HL-60/S4 (cell line): ENCODE measurements at regions not wholly inside any gene's neighbourhood (a gene's known extent, or its start where the extent isn't known, plus 50 kb on each side); places are given as distances from the start of the nearest gene placed in this dataset.

Experiments
- in situ Hi-C: fragments of 300-500 bp; cut with MboI; formaldehyde crosslinking; loops from 2 replicates; pipeline ENCODE4 v1.14.3; 2022; ENCODE audit warnings: low sequenced_read_pairs

DNA sequence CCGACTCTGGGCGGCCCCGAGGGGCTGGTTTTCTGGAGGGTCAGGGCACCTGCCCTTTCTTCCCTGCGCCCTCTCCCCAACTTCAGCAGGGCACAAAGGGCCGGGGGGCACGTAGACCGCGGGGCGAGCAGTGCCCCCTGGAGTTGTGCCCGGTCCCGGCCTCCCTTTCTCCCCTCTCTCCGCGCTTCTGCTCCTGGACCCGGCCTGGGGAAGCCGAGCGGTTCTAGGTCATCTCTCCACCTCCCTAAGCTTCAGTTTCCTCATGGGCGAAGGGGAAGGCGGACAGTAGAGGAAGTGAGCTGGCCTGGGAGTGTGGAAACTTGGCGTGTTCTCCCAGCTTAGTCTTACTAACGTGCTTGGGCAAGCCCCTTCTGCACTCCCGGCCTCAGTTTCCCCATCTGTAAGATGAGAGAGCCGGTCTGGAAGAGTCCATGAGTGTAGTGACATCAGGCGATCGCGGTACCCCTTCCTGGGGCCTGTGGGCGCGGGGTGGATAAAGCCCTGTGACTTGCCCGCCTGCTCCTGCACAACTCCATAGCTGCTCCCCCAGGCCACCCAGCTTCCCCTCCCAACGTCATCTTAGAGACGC is 158.6 kb upstream of the PARP11 start:
- in situ Hi-C loops: loop anchor here (10.0 kb wide), 1 partner anchor 147 kb away; no protein-coding TSS in a partner anchor

DNA sequence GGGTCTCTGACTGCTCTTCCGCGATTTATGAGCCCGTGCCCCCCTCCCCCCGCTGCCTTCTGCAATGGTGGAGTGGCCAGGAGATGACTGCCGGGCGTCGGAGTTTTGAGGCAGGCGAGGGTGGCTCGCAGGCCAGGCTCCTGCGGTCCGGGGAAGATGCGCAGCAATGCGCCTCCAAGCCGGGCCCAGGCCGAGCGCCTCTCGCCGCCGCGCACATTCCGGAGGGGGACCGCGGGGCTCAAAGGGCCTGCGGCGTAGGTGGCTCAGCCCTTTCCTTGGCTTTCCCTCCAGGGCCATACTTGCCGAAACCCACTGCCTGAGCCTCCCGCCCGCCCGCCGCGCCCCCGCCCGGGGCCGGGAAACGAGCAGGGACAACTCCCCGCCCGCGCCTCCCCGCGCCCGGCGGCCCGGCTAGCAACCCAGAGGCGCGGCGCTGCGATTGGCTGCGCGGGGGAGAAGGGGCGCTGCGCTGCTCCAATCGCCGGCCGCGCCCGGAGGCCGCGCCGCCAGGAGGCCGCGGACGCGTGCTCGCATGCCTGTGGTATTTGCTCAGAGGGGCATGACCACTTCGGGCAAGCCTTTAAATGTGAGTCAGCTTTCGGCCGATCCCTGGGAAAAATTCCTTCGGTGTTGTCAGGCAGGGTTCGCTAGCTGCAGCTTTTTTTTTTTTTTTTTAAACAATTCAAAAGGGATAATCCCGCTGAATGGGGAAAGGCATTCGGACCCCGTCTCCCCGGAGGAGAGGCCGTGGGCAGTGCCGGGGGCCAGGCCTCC is 157.9 kb upstream of the PARP11 start:
- in situ Hi-C loops: loop anchor here (10.0 kb wide), 1 partner anchor 146 kb away; no protein-coding TSS in a partner anchor

DNA sequence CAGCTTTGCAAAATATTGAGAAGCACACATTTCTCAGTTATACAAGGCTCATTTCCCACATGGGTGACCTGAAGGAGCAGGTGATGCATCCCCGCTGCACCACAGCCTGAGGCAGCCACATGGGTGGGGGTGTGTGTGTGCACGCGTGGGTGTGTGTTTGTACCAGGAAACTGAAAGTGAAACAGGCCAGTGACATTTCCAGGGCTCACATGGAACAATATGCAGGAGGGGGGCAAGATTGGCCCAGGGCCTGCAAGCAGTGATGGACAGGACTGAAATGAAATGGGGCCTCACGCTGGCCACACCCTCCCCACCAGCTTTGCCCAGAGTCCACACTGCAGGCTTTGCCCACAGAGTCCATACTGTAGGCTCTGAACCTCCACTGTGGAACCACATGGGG is 154.2 kb upstream of the PARP11 start:
- in situ Hi-C loops: no loop called here

DNA sequence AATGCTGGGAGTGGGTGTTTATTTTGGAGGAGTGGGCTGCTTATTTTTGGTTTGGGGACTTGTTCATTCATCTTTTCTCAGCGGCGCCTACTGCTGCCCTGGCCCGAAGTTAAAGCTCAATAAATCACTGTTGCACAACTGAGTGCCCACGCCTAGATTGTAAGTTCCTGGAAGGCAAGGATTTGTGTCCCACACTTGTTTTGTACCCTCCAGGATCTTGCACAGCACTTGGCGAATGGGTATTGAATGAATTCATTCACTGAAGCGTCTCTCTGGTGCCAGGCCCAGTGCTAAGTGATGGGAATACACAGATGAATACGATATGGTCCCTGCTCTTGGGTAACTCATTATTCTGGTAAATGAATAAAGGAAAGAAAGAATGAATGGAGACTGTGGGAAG is 153.3 kb upstream of the PARP11 start:
- in situ Hi-C loops: no loop called here

DNA sequence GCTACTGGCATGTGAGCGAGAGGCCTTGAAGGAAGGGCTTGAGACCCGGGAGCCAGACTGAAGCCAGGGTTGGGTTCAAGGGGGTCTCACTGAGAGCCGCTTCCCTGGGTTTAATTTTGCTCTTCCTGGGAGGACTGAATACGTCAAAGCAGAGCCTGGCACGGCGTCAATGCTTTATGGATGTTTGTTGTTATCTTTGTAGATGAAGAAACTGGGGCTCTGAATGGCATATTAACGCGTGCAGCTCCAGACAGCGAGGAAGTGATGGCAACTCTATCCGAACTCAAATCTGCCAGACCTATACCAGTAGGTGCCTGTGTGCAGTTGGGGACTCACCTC is 152.8 kb upstream of the PARP11 start:
- in situ Hi-C loops: no loop called here

DNA sequence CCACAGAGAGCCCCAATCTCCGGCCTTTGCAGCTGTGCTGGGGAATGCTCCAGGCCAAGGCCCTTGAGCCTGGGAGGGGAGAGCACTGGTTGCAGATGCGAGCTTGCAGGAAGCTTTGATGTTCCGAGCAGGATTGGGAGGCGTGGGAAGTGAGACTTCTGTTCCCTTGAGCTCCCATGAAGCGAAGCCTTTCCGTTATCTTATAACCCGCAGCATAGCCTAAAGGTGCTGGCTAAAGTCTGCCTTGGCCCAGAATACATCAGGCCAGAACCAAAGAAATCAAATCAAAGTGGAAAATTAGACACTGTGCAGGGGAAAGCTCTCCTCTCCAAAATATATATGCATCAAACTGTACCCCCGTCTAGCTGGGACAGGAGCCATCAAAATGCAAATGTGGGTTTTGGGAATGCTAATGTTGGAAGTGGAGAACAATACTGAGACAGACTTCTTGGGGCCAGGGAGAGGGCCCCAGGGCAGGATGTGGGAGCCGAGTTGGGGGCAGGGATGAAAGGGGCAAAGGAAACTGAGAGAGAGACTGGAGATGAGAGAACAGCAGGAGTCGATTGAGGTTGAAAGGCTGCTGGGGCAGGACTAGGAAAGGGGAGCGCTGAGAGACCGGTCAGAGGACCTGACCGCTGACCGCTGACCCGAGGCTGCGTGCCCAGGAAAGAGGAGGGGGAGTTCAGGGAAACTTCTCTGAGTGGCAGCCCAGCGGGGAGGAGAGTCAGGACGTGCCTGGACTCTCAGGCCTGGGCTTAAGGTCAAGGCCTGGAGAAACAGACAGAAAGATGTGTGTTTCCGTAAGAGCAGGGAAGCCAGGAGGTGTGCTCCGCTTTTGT is 152.2 kb upstream of the PARP11 start:
- in situ Hi-C loops: no loop called here

DNA sequence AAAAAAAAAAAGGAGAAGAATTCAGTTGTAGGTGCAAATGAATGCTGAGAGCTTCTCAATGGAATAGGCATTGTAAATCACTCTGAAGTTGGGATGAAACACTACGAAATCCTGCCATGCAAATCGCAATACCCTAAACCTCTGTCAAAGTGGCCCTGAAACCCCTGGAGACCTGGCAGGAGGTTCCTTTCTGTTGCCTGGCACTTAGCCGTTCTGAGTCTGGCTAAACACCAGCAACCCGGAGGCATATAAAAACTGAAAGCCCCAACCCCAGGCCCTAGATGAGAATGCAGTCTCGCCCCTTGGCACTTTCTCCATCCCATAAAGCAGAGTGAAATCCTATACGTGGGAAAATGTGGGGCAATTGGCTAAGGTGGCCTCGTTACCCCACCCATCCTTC is 151.5 kb upstream of the PARP11 start:
- in situ Hi-C loops: no loop called here

DNA sequence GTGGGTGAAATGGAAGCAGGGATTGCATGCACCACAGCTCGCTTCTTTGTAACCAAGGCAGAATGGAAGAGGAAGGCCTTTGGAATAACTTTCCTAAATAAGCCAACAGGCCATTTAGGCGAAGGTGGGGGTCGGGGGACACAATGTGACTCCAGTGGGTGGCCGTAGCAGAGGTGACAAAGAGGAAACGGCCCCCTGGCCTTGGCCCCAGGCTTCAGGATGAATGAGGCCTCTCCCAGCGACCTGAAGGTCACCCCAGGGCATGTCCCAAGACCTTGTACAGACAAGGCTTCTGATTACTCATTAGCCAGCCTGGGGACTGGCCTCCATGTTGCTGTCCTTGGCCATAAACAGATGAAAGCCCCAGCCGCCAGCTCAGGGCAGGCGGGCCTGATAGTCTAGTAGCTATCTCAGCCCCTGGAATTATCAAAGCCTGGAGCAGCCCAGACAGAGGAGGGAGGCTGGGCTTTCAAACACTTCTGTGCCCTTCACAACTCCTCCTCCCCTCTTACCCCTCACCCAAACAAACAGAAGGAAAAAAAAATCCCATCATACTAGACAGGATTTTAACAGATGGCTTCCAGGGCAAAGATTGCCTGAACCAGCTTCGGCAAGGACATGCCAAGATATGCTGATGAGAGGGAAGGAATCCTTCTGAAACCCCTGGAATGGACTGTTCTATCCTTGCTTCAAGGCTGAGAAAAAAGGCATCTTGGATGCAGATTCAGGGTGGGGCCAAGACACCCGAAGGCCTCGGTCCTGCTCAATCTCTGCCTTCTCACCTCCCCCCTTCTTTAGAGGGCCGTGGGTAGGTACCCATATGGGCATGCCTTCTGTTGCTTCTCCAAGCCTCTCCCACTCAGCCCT is 142.3 kb upstream of the PARP11 start:
- in situ Hi-C loops: no loop called here

DNA sequence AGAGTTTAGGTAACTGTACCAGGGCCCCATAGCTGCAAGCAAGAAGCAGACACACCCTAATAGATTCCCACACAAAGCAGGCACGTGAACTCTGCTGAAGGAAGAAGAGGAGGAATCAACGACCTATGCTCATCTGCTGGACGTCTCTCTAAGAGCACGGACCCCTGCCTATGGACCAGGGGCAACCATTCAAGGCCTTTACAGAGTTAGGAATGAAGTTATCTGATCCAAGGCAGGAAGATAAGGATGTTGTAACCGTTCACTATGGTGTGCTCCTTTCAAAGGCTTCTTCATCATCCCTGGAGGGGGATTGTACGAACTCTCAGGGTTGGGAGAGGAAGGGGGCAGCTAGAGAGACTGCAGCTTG is 141.6 kb upstream of the PARP11 start:
- in situ Hi-C loops: no loop called here

DNA sequence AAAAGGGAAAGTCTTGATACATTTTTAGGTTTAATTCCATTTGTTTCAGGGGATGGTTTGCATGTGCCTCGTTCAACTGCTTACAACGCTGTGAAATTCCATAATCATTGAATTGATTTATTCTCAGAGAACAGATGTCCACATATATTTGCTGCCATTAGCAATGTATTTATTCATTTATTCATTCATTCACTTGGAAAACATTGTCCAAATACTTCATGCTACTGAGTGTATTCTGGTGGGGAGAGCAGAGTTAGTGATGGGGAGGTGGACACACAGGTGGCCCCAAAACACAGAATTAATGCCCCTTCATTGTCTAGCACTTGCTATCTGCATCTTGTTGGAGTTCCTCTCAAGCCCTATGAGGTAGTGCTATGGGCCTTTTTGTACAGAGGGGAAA is 141.2 kb upstream of the PARP11 start:
- in situ Hi-C loops: no loop called here

DNA sequence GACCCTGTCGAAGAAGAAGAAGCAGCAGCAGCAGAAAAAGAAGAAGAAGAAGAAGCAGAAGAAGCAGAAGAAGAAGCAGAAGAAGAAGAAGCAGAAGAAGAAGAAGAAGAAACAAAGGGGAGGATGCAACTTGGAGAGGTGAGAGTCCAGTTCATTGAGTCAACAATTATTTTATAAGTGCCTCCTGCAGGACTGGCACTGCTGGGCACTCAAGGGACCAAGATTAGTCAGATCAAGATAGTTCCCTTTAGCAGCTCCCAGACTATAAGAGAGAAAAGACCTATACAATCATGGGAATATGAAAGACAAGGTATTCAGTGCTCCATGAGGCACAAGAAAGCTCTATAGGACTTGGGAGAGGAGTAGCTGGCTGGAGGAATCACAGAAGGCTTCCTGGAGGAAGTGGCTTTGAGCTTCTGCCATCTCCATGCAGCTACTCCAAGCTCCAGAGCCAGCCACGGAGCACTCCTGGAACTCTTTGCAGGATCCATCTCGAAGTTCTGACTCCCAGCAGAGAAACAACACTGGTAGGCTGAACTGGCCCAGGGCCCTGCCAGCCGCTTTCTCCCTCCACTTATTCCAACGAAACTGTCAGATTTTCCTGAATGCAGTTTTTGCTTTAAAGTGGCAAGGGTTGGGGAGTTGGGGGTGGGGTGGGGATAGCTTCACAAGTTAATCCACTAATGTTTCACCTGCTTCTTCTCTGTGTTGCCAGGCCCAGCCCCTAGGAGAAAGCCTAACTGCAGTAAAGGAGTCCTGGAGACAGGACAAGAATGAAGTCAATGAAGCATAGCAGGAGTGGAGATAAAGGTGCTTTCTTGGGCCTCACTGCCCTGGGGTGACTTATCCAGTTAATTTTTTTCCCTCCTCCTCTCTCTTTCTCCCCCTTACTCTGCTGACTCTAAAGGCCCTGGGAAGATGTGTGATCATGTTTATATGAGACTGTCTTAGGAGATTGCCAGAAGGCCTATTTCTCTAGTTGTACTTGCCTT is 140.1 kb upstream of the PARP11 start:
- in situ Hi-C loops: no loop called here

DNA sequence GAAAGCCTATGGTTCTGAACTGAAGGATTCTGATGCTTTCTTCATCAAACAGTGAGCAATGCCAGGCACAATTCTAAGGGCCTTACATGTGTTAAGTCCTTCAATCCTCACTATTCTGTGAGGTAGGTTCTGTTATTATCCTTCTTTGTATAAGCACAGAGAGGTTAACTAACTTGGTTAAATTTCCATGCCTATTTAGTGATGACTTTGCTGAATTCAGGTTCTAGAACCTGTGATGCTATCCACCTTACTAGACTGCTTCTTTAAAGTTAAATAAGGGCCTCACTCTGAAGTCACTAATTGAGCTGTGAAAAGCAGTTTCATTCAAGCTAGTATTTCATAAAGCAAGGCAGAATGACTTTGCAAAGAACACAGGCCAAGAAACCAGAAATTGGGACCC is 138.9 kb upstream of the PARP11 start:
- in situ Hi-C loops: no loop called here

DNA sequence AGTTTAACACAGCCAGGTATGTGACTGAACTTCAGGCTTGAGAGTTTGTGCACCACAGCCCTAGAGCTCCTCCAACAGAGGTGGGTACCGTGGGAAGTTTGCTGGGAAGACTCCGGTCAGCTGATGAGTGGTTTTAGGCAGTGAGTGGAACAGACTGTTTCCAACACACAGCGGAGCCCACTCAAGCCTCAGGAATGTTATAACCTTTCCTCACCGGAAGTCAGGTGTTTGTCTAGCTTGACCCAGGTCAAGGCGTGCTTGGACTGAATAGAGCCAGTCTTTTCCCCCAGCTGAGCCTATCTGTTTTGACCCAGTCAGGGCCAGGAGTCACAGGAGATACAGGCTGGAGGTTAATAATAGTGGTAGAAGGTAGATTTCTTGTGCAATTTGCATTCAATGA is 138.4 kb upstream of the PARP11 start:
- in situ Hi-C loops: no loop called here

DNA sequence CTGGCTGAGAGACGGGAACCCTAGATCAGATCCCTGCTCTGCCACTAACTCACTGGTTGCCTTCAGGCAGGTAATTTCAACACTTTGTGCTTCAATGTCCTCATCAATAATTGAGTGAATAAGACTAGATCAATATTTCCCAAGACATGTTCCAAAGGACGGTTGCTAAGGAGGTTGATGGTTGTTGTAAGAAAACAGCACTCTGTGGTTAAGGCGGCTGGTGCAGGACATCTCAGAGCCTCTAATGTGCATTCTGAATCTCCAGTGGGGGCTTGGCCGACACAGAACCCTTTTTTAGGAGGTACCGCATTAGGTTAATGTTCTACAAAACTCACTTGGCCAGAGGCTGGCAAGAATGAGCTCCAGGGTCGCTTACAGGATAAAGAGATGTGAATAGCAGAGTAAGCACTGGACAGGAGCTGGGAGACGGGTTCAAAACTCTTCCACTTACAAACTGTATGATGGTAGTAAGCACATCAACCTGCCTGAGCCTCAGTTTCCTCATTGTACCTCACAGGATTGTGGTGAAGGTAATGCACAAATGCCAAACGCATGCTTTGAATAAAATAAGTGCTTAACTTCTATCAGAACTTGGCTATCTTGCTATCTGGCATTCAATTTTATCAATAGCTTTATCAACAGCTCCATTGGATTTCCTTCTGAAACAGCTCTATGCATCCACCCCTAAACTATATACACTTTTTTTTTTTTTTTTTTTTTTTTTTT is 136.9 kb upstream of the PARP11 start:
- in situ Hi-C loops: no loop called here

DNA sequence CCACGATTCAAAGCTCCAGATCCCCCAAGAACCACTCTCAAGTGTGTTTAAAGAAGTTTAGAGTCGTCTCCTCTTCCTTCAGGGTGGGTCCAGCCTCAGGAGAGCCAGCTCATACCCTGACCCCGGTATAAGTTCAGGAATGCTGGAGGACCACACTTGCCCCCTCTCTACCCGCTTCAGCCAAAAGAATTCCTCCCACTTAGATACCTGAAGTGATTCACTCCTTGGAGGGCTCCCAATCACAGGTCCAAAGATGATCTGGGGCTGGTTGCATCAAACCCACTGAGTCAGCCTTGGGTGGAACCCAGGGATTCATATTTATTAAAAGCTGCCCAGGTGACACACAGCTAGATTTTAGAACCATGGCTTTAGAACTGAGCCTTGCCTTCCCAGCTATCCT is 133.5 kb upstream of the PARP11 start:
- in situ Hi-C loops: no loop called here

DNA sequence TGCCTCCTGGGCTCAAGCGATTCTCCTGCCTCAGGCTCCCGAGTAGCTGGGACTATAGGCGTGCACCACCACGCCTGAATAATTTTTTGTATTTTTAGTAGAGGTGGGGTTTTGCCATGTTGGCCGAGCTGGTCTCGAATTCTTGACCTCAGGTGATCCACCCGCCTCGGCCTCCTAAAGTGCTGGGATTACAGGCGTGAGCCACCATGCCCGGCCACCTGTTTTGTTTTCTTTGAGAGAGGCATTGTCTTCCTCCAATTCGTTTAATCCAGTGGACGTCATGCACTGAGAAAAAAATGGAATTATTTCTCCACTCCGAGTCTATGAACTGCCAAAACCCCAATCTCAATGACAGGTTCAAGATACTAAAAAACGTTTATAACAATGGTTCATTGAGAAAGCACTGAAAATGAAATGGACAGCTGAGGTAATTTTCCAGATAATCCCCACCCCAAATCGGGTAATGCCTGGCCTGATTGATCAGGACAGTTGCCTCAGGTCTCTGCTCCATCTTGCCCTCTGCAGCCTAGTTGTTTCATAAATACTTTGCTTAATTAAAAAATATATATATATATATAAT is 132.7 kb upstream of the PARP11 start:
- in situ Hi-C loops: no loop called here

DNA sequence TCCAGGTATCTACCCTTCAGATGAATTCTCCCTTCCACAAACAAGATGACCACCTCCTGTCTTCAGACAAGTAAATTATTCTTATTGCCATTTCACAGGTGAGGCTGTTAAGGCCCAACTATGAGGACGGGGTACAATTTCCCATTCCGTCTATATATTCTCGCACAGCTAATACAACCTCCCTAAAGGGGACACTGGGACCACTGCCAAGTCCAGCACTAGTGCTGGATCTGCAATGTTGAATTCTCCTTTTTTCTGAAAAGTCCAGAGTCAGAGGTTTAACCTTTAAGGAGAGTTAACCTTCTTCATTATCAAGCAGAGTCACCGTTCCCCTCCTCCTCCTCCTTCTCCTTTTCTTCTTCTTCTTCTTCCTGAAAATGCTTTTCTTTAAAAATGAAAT is 130.4 kb upstream of the PARP11 start:
- in situ Hi-C loops: no loop called here

DNA sequence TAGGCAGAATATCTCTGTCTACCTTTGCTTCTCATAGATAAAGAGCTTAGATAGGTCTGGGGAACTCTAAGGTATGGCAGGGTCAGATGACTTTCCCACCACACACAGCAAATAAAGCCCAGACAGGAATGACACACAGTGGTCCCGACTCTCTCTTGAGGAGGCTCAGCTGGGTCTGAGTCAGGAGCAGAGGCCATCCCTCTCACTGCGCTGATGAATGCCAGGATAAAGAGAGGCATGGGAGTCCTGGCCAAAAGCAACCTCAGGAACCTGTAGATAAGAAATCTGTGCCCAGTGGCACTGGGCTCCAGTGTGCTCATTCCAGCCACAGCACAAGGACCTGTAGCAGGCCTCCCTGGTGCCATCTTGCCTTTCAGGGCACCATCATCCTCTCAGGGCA is 129.4 kb upstream of the PARP11 start:
- in situ Hi-C loops: no loop called here

DNA sequence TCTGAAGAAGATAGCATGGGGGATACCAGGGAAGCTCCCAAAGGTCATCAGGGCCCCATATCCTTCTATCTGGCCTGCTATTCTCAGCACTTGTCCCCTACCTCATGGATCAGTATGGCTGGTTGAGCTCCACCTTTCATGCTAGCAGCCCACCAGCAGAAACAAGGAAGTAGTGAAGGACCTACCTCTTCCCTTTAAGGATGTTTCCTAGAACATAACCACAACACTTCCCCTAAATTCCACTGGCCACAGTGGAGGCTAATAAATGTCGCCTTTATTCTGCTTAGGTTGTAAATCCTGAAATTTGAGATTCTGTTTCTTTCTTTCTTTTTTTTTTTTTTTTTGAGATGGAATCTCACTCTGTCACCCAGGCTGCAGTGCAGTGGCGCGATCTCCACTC is 128.6 kb upstream of the PARP11 start:
- in situ Hi-C loops: no loop called here
